ENCODE measurements at regions not wholly inside any gene's neighbourhood (a gene's known extent, or its start where the extent isn't known, plus 50 kb on each side); places are given as distances from the start of the nearest gene placed in this dataset.
"Not testable (repeated sequence)": the region's sequence is repeated elsewhere in the genome, so short reads cannot be mapped to it uniquely, and the experiment has no call there.

DNA sequence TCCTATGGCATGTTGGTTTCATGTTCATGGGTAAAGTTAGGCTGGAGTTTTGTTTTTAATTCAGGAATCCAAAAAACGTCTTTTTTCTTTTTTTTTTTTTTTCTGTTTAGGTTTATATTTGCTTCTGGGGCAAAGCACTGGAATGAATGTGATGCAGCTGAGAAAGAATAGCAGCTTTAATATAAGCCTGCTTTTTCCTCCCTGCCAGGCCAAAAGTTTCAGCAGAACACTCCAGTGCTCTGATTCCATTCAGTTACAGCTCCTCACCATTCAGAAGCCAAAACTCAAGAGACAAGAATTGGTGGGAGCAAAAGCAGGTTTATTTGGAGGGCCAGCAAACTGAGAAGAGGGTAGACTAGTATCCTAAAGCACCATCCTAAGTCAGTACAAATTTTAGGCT, 102.7 kb upstream of the PELI1 start:
- peaks cover 4% of the 10 kb centered on the region for H3K4me1 Mint-ChIP-seq (ENCODE audit: unreplicated experiment)
- no peak for DNase-seq (ENCODE audit: low spot score)
- H3K36me3 Mint-ChIP-seq (ENCODE audit: low read depth, unreplicated experiment): peaks cover 3% of the 10 kb centered on the region
- peaks cover 2% of the 10 kb centered on the region for H3K27me3 Mint-ChIP-seq (ENCODE audit: unreplicated experiment)
- no peak overlapping the region for H3K4me3 Mint-ChIP-seq (ENCODE audit: unreplicated experiment)
- TF ChIP-seq CTCF (IDR thresholded peaks at IDR 0.05; ENCODE audit: unreplicated experiment): no peak
- H3K9me3 Mint-ChIP-seq (ENCODE audit: unreplicated experiment): no peaks in the 10 kb centered on the region
- no peak overlapping the region for H3K27ac Mint-ChIP-seq (ENCODE audit: unreplicated experiment)

DNA sequence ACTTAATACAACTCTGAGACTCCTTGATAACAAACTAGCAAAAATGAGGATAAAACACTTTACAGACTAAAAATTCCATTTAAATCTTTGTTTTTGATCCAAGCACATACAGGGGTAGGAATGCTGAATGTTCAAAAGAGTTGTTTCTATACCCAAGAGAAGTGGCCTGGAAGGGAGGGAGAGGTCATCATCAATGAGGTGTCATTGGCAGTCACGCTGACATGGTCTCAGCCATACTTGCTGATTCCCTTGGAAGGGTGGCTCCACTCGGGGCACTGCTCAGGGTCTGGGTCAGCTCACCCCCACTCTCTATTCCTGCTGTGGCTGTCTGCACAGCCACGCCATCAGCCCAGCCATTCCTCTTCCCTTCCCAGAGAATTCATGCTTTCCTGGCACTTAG, 105.2 kb upstream of the PELI1 start:
- no peak for DNase-seq (ENCODE audit: low spot score)
- Mint-ChIP-seq H3K27me3 (ENCODE audit: unreplicated experiment) (peaks cover 2% of the 10 kb centered on the region), H3K9me3 (ENCODE audit: unreplicated experiment) (no peaks in the 10 kb centered on the region), H3K4me1 (ENCODE audit: unreplicated experiment) (peaks cover 15% of the 10 kb centered on the region), H3K36me3 (ENCODE audit: low read depth, unreplicated experiment) (no peaks in the 10 kb centered on the region), H3K4me3 (ENCODE audit: unreplicated experiment) (no peak overlapping the region), H3K27ac (ENCODE audit: unreplicated experiment) (no peak overlapping the region)
- no peak for TF ChIP-seq CTCF (IDR thresholded peaks at IDR 0.05; ENCODE audit: unreplicated experiment)

DNA sequence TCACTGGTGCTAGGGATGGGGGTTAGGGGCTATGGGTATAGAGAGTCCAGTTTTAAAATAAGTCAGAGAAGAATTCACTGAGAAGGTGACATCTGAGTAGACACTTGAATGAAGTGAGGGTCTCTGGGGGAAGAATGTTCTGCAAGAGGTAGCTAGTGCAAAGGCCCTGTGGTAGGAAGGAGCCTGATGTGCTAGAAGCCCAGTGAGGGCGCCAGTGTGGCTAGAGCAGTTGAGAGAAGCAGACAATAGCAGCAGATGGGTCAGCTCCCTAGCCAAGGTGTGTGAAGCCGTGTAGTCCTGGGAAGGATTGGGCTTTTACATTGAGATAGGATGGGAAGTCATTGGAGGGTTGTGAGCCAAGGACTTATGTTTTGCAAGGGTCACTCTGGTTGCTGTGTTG, 105.8 kb upstream of the PELI1 start:
- Mint-ChIP-seq H3K27ac (ENCODE audit: unreplicated experiment) (no peak overlapping the region), H3K4me1 (ENCODE audit: unreplicated experiment) (peaks cover 19% of the 10 kb centered on the region), H3K4me3 (ENCODE audit: unreplicated experiment) (no peak overlapping the region), H3K36me3 (ENCODE audit: low read depth, unreplicated experiment) (no peaks in the 10 kb centered on the region), H3K9me3 (ENCODE audit: unreplicated experiment) (no peaks in the 10 kb centered on the region), H3K27me3 (ENCODE audit: unreplicated experiment) (peaks cover 2% of the 10 kb centered on the region)
- DNase-seq (ENCODE audit: low spot score): no peak
- TF ChIP-seq CTCF (IDR thresholded peaks at IDR 0.05; ENCODE audit: unreplicated experiment): no peak

- Mint-ChIP-seq H3K27ac (ENCODE audit: unreplicated experiment) (peak overlapping the region; percentile 9), H3K4me1 (ENCODE audit: unreplicated experiment) (peaks cover 22% of the 10 kb centered on the region), H3K27me3 (ENCODE audit: unreplicated experiment) (peaks cover 2% of the 10 kb centered on the region), H3K36me3 (ENCODE audit: low read depth, unreplicated experiment) (no peaks in the 10 kb centered on the region), H3K4me3 (ENCODE audit: unreplicated experiment) (no peak overlapping the region), H3K9me3 (ENCODE audit: unreplicated experiment) (no peaks in the 10 kb centered on the region)
- no peak for TF ChIP-seq CTCF (IDR thresholded peaks at IDR 0.05; ENCODE audit: unreplicated experiment)
- DNase-seq (ENCODE audit: low spot score): no peak
Observed at GRCh38 chr2:64250751-64251423, 106.7 kb upstream of the PELI1 start.

DNA sequence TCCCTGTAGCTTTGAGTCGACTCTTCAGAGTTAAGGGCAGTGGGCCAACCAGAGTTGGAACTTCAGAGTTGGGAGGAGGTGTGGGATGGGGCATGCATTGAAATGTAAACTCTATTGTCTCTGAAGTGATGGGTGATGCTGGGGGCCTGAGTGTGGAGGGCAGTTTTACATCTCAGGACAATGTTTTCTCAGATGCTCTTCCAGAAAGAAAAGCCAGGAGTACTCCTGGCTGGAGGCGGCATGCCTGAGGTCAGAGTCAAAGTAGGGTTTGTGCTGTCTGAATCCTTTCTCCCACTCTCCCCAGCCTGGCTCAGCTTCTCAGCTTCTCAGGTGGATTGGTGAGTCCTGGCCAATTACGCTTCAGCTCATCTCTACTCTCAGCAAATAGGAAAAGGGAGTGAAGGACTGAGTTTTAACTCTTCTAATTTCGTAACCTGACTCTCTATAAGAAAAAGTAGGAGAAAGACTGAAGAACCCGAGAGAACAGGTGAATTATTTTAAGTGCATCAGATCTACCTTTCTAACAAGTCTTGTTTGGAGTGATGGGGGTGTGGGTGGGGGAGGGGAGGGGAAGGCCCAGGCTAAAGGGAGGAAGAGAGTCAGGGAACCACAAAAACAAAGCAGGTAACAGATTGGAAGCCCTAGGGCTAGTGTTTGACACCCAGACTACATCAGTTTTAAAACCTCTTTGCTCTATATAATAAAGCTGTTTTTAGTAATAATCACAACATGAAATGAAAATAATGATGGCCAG, 107.5 kb upstream of the PELI1 start:
- H3K9me3 Mint-ChIP-seq (ENCODE audit: unreplicated experiment): no peaks in the 10 kb centered on the region
- no peaks in the 10 kb centered on the region for H3K36me3 Mint-ChIP-seq (ENCODE audit: low read depth, unreplicated experiment)
- H3K4me1 Mint-ChIP-seq (ENCODE audit: unreplicated experiment): peaks cover 30% of the 10 kb centered on the region
- no peak for TF ChIP-seq CTCF (IDR thresholded peaks at IDR 0.05; ENCODE audit: unreplicated experiment)
- peaks cover 2% of the 10 kb centered on the region for H3K27me3 Mint-ChIP-seq (ENCODE audit: unreplicated experiment)
- DNase-seq (ENCODE audit: low spot score): no peak
- no peak overlapping the region for H3K4me3 Mint-ChIP-seq (ENCODE audit: unreplicated experiment)
- no peak overlapping the region for H3K27ac Mint-ChIP-seq (ENCODE audit: unreplicated experiment)

DNA sequence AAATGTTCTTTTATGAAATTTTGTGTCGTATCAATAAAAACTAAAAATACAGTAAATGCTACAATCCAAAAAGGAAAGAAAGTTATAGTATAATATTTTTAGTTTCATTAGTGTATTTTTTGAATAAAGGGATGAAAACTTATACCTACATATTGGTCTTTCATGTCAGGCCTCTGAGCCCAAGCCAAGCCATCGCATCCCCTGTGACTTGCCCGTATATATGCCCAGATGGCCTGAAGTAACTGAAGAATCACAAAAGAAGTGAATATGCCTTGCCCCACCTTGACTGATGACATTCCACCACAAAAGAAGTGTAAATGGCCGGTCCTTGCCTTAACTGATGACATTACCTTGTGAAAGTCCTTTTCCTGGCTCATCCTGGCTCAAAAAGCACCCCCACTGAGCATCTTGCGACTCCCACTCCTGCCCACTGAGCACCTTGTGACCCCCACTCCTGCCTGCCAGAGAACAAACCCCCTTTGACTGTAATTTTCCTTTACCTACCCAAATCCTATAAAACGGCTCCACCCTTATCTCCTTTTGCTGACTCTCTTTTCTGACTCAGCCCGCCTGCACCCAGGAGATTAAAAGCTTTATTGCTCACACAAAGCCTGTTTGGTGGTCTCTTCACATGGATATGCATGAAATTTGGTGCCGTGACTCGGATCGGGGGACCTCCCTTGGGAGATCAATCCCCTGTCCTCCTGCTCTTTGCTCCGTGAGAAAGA, 108.2 kb upstream of the PELI1 start:
- H3K36me3 Mint-ChIP-seq (ENCODE audit: low read depth, unreplicated experiment); H3K27me3 Mint-ChIP-seq (ENCODE audit: unreplicated experiment); DNase-seq (ENCODE audit: low spot score); H3K9me3 Mint-ChIP-seq (ENCODE audit: unreplicated experiment); H3K27ac Mint-ChIP-seq (ENCODE audit: unreplicated experiment): not testable (repeated sequence)
- peak overlapping the region; percentile 11 for H3K4me3 Mint-ChIP-seq (ENCODE audit: unreplicated experiment)
- H3K4me1 Mint-ChIP-seq (ENCODE audit: unreplicated experiment): peaks cover 35% of the 10 kb centered on the region

GRCh38 chr2:64253421-64253820, 109.2 kb upstream of the PELI1 start:
- H3K27ac Mint-ChIP-seq (ENCODE audit: unreplicated experiment); DNase-seq (ENCODE audit: low spot score); H3K9me3 Mint-ChIP-seq (ENCODE audit: unreplicated experiment); H3K36me3 Mint-ChIP-seq (ENCODE audit: low read depth, unreplicated experiment); H3K27me3 Mint-ChIP-seq (ENCODE audit: unreplicated experiment): not testable (repeated sequence)
- Mint-ChIP-seq H3K4me1 (ENCODE audit: unreplicated experiment) (peaks cover 41% of the 10 kb centered on the region), H3K4me3 (ENCODE audit: unreplicated experiment) (peak overlapping the region; percentile 11)

All from endothelial cell (in vitro differentiated cells).